Activated naive CD4-positive, alpha-beta T cell treated with anti-CD3 and anti-CD28 coated beads, Interleukin-2, amount 50 U/mL, for 72 hours (primary cell): ENCODE measurements at regions not wholly inside any gene's neighbourhood (a gene's known extent, or its start where the extent isn't known, plus 50 kb on each side); places are given as distances from the start of the nearest gene placed in this dataset.
A peak's percentile ranks its signal among the peaks of the same experiment; 100 is the strongest.
"Not testable (repeated sequence)": the region's sequence is repeated elsewhere in the genome, so short reads cannot be mapped to it uniquely, and the experiment has no call there.

Experiments
- ATAC-seq, 2 donors: fragments of 150-1000 bp; cut with Tn5 transposase; 2 replicates each; pipeline ENCODE4 v1.10.0; 2021; ENCODE audit warnings: mild to moderate bottlenecking in 2 of 2, moderate library complexity in 2 of 2
- DNase-seq, 2 donors: peaks; one replicate each; pipeline ENCODE4 v3.0.0; 2021 to 2022; ENCODE audit warnings: low spot score in 2 of 2
- H3K27ac Mint-ChIP-seq, 2 donors: one replicate each; pipeline ENCODE4 v1.8.0; 2022; ENCODE audit warnings: mild to moderate bottlenecking in 2 of 2, mixed read lengths in 2 of 2
- H3K36me3 Mint-ChIP-seq, 2 donors: one replicate each; pipeline ENCODE4 v1.8.0; 2022; ENCODE audit warnings: mixed read lengths in 2 of 2
- H3K9me3 Mint-ChIP-seq, 2 donors: one replicate each; pipeline ENCODE4 v1.8.0; 2022; ENCODE audit warnings: mixed read lengths in 2 of 2

- ATAC-seq, result no peak
- H3K36me3 Mint-ChIP-seq, result no peaks in the 10 kb centered on the region
- no peak for DNase-seq
- no peak overlapping the region for H3K27ac Mint-ChIP-seq
- H3K9me3 Mint-ChIP-seq, result peaks cover 0 to 18% of the 10 kb centered on the region in 2 donors
These were observed 402.2 kb upstream of the FAR2 start for GRCh38 chr12:28746734-28747325.

DNA sequence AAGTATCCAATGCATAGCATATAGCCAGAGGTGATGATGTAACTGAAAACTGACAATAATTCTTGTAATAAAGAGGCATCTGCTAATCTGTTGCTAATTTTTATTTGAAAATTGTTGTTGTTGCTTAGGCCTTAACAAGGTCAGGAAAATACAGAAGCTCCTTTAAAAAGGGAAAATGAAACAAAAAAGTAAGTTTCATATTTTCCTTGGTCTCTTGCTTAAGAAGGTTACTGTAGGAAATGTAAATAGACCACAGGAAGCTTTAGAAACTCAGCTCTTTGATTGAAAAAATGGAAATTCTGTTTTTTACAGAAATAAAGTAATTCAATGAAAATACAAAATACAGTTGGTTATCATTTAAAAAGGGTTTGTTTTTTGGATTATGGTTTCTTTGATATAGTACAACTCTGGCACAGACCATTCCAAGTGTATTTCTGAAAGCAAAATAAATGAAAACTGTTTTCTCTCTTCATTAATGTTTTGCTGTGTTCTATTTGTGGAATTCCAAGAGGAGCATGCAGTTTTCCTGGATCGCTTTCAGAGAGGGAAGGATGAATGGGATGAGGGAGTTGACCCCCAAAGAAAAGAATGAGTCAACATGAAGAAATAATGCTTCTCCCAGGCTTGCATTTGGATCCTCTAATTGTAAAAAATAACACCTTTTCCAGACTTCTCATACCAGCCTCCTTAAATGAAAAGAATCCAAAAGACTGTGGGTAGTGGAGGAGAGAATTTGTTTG is 398.0 kb upstream of the FAR2 start:
- H3K27ac Mint-ChIP-seq, result no peak overlapping the region
- H3K9me3 Mint-ChIP-seq, result peaks cover 0 to 17% of the 10 kb centered on the region in 2 donors
- DNase-seq, result no peak
- H3K36me3 Mint-ChIP-seq, result peaks cover 0 to 5% of the 10 kb centered on the region in 2 donors
- no peak for ATAC-seq

- Mint-ChIP-seq H3K9me3 (peaks cover 0 to 17% of the 10 kb centered on the region in 2 donors), H3K36me3 (peaks cover 0 to 5% of the 10 kb centered on the region in 2 donors), H3K27ac (no peak overlapping the region)
- ATAC-seq (no peak), DNase-seq (no peak)
These were observed 394.1 kb upstream of the FAR2 start for GRCh38 chr12:28755027-28755426.

GRCh38 chr12:28759333-28759732 is 389.7 kb upstream of the FAR2 start:
- Mint-ChIP-seq H3K36me3 (peaks cover 0 to under 1% of the 10 kb centered on the region in 2 donors), H3K27ac (no peak overlapping the region), H3K9me3 (peaks cover 0 to 11% of the 10 kb centered on the region in 2 donors)
- ATAC-seq (peak in 1 of 2 donors; percentile 53), DNase-seq (no peak)

- not testable (repeated sequence) for H3K36me3 Mint-ChIP-seq, ATAC-seq, DNase-seq, H3K27ac Mint-ChIP-seq, H3K9me3 Mint-ChIP-seq
These were observed 388.8 kb upstream of the FAR2 start for GRCh38 chr12:28760040-28760903.

GRCh38 chr12:28761897-28762296 is 387.2 kb upstream of the FAR2 start:
- H3K9me3 Mint-ChIP-seq, H3K27ac Mint-ChIP-seq, ATAC-seq, DNase-seq, H3K36me3 Mint-ChIP-seq: not testable (repeated sequence)

DNA sequence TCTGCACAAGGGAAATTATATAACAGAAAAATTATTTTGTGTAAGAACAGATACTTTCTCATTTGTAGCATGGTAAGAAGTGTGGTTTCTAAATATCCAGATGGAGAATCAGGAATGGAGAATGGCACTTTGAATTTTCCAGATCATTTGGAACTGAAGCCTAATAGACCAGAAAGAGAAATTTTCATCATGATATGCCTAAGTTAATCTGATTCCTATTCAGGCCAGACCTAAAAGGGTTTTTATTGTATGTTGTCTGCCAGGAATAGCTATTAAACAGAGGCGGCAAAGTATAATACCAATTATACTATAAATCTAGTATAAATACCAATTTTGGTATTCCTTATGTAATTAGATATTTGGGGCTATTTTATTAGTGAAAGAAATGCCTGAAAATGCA is 382.7 kb upstream of the FAR2 start:
- DNase-seq (no peak), ATAC-seq (no peak)
- H3K36me3 Mint-ChIP-seq, result no peaks in the 10 kb centered on the region
- H3K9me3 Mint-ChIP-seq, result peaks cover 4 to 12% of the 10 kb centered on the region in 2 donors
- no peak overlapping the region for H3K27ac Mint-ChIP-seq

DNA sequence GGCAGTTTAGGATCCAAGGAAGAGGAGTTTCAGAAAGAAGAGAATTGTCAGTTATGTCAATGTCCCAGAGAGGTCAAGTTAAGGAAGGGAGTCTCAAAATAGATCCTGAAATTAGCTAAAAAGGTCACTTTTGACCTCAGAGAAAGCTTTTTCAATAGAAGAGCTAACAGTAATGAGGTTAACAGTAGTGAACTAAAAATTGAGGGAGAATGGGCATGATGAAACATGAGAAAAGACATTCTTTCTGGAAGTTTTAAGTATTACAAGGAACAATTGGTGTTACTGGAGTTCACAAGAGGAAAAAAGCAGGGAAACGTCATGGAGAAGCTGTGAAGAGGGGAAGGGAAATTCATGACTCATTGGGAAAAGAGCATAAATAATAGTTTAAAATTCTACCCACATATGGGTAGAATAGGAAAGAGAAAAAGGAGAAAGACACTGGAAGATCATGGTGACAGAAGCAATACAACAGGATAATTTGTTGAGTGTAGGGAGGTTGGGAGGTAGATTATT is 381.2 kb upstream of the FAR2 start:
- DNase-seq (no peak), ATAC-seq (no peak)
- H3K27ac Mint-ChIP-seq, result no peak overlapping the region
- no peaks in the 10 kb centered on the region for H3K36me3 Mint-ChIP-seq
- H3K9me3 Mint-ChIP-seq, result peaks cover 6 to 17% of the 10 kb centered on the region in 2 donors

DNA sequence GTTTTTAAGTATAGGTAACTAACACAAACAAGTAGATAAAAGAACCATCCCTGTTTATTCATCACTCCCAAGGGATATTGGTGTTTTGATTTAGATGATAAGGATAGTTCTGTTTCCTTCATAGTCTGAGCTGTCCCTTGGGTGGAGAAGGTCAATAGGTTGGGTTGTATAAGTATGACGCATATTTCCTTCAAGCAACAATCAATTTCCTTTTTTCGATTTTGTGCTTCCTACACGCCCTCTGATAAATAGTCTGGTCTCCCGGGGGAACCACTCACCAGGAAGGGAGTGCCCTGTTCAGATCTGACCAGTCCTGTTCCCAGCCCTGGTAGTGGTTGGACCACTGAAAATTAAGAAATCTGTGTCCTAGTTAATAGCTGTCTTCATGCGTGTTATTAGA is 378.8 kb upstream of the FAR2 start:
- DNase-seq, result no peak
- no peak for ATAC-seq
- Mint-ChIP-seq H3K27ac (no peak overlapping the region), H3K36me3 (no peaks in the 10 kb centered on the region), H3K9me3 (peaks cover 3 to 17% of the 10 kb centered on the region in 2 donors)

DNA sequence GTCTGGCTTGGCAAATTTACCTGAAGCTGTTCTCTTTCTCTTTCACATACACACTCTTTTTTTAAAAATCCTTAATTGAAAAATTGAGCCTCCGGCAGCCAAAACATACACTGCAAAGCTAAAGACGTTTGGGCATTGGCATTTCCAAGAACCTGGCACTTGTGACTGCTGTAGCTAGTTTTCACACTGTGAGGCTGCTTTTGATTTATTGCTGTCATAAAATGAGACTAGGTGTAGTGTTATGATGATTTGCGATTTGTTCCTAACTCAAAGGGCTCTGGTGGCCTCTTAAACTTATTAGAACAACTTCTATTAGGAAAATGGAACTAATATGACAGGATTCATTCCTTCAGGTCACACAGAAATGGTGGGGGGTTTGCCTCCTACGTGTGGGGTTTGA is 377.1 kb upstream of the FAR2 start:
- ATAC-seq (no peak), DNase-seq (no peak)
- Mint-ChIP-seq H3K27ac (no peak overlapping the region), H3K36me3 (no peaks in the 10 kb centered on the region), H3K9me3 (peaks cover 3 to 17% of the 10 kb centered on the region in 2 donors)

DNA sequence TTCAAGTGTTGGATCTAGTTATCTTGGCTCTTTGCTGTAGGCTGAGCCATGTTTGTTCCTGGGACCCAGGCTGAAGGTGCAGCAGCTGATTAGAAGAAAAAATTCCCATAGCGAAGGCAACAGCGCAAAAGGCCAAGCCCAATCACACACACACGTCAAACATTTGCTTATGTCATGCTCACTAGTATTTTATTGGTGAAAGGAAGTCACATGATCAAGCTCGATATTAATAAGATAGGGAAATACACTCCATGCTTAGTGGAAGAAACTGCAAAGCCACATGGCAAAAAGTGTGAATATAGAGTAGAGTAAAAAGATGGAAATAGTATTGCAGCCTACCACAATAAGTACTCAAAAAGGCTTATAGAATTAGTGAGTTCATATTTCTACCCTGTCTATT is 373.5 kb upstream of the FAR2 start:
- Mint-ChIP-seq H3K36me3 (no peaks in the 10 kb centered on the region), H3K27ac (no peak overlapping the region), H3K9me3 (peaks cover 3 to 9% of the 10 kb centered on the region in 2 donors)
- no peak for ATAC-seq
- DNase-seq, result no peak

GRCh38 chr12:28776220-28776619 is 372.9 kb upstream of the FAR2 start:
- DNase-seq (no peak), ATAC-seq (no peak)
- Mint-ChIP-seq H3K36me3 (no peaks in the 10 kb centered on the region), H3K27ac (no peak overlapping the region), H3K9me3 (peaks cover 3 to 5% of the 10 kb centered on the region in 2 donors)

DNA sequence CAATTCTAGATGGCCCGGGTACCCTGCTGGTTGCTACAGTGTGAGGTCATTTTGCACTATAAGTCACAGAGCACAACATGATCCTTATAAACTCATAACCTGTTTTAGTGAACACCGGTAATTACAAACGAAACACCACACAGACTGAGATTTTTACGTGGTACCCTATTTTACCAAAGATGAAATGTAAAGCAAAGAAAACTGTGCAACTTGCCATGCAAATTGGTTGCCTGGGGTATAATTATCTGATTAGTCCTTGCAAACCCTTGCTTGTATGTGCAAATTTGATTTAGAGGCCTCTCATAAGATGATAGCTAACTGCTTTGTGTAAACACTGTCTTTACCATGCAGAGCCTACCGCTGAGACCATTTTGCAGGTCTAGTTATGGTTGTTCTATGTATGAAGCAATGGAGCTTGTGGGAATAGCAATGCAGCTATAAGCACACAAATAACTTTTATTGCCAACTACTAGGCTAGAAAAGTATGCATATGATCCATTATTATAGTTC is 372.1 kb upstream of the FAR2 start:
- Mint-ChIP-seq H3K9me3 (peaks cover 5% of the 10 kb centered on the region in 2 donors), H3K27ac (no peak overlapping the region), H3K36me3 (no peaks in the 10 kb centered on the region)
- no peak for DNase-seq
- no peak for ATAC-seq

DNA sequence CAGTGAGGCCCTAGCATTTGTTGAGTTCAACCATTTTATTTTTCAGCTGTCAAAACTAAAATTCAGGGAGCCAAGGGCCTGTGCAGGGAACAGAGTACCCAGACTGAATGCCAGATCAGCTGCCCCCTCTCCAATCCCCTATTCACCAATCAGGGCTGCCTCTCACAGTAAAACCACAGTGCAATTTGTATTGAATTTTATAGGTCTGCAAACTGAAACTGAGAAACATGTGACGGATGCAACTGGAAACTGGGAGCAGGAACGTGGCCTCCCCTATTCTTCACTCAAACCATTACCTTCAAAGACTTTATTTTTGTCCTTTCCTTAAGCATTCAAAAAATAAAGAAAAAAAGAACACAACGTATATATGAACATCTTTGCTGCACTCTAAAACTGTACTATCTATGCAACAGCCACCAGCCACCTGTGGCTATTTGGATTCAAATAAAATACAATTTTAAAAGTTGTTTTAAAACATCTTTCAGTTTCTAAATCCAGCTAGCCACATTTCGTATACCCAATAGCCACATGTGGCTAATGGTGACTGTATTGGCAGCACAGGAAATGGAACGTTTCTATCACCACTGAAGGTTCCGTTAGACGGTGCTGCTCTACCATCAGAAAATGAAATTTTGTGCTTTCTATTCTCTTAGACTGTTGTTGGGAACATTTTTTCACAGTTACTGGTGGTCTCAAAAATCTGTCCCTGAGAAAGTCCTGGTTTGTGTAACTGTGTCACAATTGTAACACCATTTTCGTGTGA is 371.3 kb upstream of the FAR2 start:
- no peak for DNase-seq
- ATAC-seq, result no peak
- Mint-ChIP-seq H3K27ac (no peak overlapping the region), H3K9me3 (peaks cover 0 to 3% of the 10 kb centered on the region in 2 donors), H3K36me3 (no peaks in the 10 kb centered on the region)

DNA sequence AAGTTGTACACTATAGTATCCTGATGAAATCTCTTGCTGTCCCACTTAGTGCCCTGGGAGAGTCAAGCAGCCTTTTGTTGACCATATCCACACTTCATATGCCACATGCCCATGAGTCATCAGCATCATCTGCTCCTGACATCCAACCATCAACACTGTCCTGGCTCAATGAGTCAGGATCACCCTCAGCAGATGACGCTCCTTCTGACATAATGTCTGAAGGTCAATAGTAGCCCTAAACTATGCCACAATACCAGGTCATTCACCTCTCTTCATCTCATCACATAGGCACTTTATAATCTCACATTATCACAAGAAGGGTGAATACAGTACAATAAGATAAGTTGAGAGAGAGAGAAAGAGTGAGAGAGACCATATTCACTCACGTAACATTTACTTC is 369.0 kb upstream of the FAR2 start:
- no peaks in the 10 kb centered on the region for H3K36me3 Mint-ChIP-seq
- H3K27ac Mint-ChIP-seq, result no peak overlapping the region
- no peak for ATAC-seq
- peaks cover 0 to 3% of the 10 kb centered on the region in 2 donors for H3K9me3 Mint-ChIP-seq
- no peak for DNase-seq

DNA sequence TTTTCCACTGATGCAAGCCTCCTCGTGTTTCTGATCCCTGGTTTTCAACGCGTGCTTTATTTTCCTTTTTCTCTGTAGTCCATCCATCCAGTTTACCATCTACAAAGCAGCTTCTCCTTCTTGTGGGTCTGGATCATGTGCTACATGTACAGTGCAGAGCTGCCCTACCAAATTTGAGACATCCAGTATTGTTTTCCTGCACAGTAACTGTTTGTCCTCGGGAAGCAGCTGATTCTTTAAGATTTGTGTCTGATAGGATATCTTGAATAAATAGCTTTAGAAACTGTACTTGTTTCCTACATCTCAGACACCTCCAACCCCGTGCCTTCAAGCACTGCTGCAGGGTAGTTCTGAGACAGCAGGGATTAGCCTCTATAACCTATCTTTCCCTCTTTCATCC is 368.1 kb upstream of the FAR2 start:
- Mint-ChIP-seq H3K9me3 (peaks cover 2 to 3% of the 10 kb centered on the region in 2 donors), H3K27ac (no peak overlapping the region), H3K36me3 (no peaks in the 10 kb centered on the region)
- ATAC-seq (no peak), DNase-seq (no peak)
